ENCODE measurements at regions not wholly inside any gene's neighbourhood (a gene's known extent, or its start where the extent isn't known, plus 50 kb on each side); places are given as distances from the start of the nearest gene placed in this dataset.
"Not testable (repeated sequence)": the region's sequence is repeated elsewhere in the genome, so short reads cannot be mapped to it uniquely, and the experiment has no call there.

- TF ChIP-seq EP300, CTCF, POLR2A (IDR thresholded peaks at IDR 0.05): not testable (repeated sequence)
These were observed 440.3 kb downstream of the GOLGA6L6 start for GRCh38 chr15:20101281-20101680.
